NCI-H460 (cell line): ENCODE measurements at regions not wholly inside any gene's neighbourhood (a gene's known extent, or its start where the extent isn't known, plus 50 kb on each side); places are given as distances from the start of the nearest gene placed in this dataset.
"Not testable (repeated sequence)": the region's sequence is repeated elsewhere in the genome, so short reads cannot be mapped to it uniquely, and the experiment has no call there.

Experiments
- DNase-seq: peaks from one replicate; pipeline ENCODE4 v3.0.0-alpha.2; 2016; ENCODE audit warnings: low read depth; ENCODE audit errors: extremely low read depth

DNA sequence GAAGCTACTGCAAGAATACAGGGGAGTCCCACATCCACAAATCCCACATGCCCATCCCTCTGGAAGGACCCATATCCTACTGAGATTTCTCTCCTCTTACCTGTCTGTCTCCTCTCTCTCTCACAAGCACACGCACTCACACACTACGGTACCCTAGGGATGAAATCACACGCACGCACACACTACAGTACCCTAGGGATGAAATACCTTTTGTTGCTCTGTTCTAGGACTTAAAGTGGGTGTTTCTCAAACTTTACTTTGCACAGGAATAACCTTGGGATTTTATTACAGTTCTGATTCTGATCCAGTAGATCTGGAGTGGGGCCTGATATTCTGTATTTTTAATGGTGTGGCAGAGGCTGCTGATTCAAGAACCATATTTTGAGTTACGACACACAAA is 622.2 kb upstream of the ZNF385D start:
- DNase-seq, result no peak

GRCh38 chr3:22373827-22374226 is 622.8 kb upstream of the ZNF385D start:
- DNase-seq, result no peak

DNA sequence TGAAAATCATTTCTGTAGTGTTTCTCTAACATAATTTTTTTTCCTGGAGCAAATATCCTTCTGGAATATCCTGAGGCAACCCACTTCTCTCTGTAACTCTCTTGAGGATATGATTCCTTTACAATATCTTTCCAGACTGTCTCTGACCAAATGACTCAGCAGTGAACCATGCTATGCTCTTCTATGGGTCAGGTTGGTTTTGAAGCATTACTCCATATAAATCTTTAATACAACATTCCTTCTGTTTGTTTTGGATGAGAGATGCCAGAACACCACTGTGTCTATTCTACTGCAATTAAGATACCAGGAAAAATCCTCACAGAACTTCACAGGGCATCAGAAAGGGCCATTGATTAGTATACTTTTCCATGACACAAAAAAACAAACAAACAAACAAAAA is 626.4 kb upstream of the ZNF385D start:
- no peak for DNase-seq

DNA sequence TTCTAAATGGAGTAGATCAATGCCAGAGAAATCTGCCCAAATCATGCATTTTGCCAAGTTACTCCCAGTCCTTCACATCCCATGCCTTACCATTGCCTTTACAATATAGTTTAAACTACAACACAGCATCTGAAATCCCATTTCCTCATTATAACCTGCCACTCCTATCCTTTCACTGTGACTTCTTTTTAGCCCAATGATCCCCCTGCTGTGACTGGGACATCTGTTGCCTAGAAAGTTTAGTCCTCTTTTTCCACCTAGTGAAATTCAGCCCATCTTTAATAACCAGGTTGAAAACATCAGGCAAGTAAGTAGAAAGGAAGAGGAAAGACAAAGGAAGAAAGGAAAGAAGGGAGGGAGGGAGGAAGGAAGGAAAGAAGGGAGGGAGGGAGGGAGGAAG is 627.9 kb upstream of the ZNF385D start:
- no peak for DNase-seq

GRCh38 chr3:22380253-22380652 is 629.2 kb upstream of the ZNF385D start:
- no peak for DNase-seq

DNA sequence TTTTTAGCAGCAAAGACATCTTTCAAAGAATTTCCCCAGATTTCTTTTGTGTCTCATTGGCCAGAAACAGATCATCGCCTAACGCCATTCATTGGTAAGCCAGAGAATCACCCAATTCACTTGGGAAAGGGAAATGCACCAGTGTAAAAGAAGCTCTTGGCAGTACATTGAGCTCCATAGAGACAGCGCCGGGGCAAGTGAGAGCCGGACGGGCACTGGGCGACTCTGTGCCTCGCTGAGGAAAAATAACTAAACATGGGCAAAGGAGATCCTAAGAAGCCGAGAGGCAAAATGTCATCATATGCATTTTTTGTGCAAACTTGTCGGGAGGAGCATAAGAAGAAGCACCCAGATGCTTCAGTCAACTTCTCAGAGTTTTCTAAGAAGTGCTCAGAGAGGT is 630.6 kb upstream of the ZNF385D start:
- not testable (repeated sequence) for DNase-seq

GRCh38 chr3:22383285-22383684 is 632.3 kb upstream of the ZNF385D start:
- DNase-seq, result no peak

DNA sequence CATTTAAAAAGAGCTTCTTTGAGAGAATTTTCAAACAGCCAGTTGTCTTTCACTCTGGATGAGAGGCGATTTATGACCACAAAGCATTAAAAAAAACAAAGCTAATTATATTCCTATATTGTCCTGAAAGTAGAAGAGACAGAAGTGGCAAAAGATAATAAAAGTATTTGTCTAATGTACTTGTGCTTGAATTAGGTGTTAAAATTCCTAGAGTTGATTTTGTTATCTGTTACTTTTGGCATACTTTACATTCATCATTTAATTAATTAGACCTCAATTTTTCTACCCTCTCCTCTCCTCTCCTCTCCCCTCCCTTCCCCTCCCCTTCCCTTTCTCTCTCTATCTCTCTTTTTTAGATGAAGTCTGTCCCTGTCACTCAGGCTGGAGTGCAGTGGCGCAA is 635.1 kb upstream of the ZNF385D start:
- no peak for DNase-seq

DNA sequence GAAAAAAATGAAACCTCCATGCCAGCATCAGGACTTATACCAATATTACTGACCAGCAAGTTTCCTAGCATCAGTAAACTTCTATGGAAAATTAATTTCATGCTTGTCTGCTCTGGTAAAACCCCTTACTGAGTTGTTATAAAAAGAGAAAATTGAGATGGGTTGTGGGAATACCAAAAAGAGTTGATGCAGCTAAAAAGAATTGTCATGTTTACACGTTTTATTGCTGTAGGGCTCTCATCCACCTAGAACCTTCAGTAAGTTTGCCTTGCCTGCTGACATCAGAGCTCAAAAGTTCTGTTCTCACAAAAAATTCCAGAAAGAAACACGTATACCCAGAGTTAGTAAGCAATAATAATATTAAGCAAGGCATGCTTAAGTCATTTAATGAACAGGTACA is 641.3 kb upstream of the ZNF385D start:
- no peak for DNase-seq

DNA sequence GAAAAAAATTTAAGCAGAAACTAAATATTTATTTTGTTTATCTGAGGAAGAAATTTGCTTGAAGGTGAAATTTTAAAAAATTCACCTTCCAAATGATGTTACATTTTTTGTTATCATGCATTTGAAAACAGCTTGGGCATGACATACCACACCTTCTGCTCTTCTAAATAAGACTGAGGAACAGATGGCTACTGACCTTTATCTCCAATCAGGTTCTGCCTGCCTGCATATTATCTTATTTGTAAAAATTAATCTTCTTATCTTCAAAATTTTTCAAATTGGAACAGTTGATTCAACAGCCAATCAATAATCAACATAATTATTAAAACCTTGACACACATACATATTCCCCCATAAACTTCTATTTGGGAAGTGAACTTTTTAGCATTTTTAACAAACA is 641.8 kb upstream of the ZNF385D start:
- no peak for DNase-seq

- DNase-seq, result no peak
Observed at GRCh38 chr3:22399566-22399965, 648.6 kb upstream of the ZNF385D start.

- no peak for DNase-seq
Observed at GRCh38 chr3:22401499-22401898, 650.5 kb upstream of the ZNF385D start.

DNA sequence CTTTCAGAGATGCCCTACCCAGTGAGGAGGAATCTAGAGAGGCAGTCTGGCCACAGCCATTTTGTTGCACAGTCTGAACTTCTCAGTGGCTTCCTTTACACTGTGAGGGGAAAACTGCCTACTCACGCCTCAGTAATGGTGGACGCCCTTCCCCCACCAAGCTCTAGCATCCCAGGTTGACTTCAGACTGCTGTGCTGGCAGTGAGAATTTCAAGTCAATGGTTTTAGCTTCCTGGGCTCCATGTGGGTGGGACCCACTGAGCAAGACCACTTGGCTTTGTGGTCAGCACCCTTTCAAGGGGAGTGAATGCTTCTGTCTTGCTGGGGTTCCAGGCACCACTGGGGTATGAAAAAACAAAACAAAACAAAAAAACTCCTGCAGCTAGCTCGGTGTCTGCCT is 663.2 kb upstream of the ZNF385D start:
- no peak for DNase-seq

- DNase-seq, result not testable (repeated sequence)
Observed at GRCh38 chr3:22416838-22417446, 665.9 kb upstream of the ZNF385D start.

- DNase-seq, result no peak
Observed at GRCh38 chr3:22419261-22419660, 668.3 kb upstream of the ZNF385D start.

- no peak for DNase-seq
Observed at GRCh38 chr3:22421589-22421988, 670.6 kb upstream of the ZNF385D start.

DNA sequence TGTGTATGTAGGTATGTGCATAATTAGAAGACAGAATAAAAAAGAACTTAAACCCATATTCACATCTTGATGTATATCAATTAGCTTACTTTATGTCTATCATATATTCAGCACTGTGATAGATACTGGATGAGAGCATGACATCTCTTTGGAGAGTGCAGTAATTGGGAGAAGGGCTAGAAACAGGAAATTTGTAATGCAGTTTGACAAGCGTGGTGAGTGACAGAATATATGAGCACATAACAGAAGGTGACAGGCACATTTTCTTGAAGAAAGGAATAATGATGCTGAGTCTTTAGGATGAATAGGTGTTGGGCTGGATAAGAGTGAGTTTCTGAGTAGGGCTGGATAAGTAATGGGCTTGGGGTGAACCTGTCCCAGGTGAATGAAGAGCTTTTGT is 680.3 kb upstream of the ZNF385D start:
- no peak for DNase-seq

DNA sequence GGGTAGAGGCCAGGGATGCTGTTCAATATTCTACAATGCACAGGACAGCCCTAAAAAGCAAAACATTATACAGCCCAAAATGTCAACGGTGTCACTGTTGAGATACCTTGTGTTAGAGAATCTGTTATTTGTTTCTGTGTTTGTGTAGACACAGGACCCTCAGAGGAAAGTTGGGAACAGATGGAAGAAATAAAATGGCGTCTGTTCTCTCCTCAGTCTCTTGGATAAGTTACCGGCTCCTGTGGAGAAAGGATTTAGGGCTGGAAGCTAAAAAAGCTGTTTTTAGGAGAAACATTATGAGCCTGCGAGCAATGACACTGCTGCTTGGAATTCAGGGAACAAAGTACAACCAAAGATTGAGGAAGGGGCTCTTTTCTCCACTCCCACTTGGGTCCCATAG is 688.6 kb upstream of the ZNF385D start:
- DNase-seq, result no peak

GRCh38 chr3:22441711-22442110 is 690.7 kb upstream of the ZNF385D start:
- DNase-seq, result no peak

GRCh38 chr3:22443571-22444233 is 692.7 kb upstream of the ZNF385D start:
- DNase-seq, result no peak

- not testable (repeated sequence) for DNase-seq
Observed at GRCh38 chr3:22445336-22445735, 694.3 kb upstream of the ZNF385D start.

GRCh38 chr3:22450786-22451400 is 699.9 kb upstream of the ZNF385D start:
- no peak for DNase-seq
